H9 (cell line): ENCODE measurements at regions not wholly inside any gene's neighbourhood (a gene's known extent, or its start where the extent isn't known, plus 50 kb on each side); places are given as distances from the start of the nearest gene placed in this dataset.

ENCODE experiments used
- DNase-seq: peaks from one replicate; pipeline ENCODE4 v3.0.0-alpha.2; 2017
- H2AFZ ChIP-seq: one replicate; pipeline ENCODE4 v1.6.1; 2013; ENCODE audit warnings: mild to moderate bottlenecking, low read length, control low read depth, moderate library complexity
- H2AK5ac ChIP-seq: 2 replicates; pipeline ENCODE4 v1.6.1; 2013; ENCODE audit warnings: low read length, control low read depth, mixed read lengths; ENCODE audit not compliant: insufficient read length
- H2BK120ac ChIP-seq: one replicate; pipeline ENCODE4 v1.6.1; 2013; ENCODE audit warnings: low read depth, mild to moderate bottlenecking, low read length, control low read depth, inconsistent platforms; ENCODE audit not compliant: poor library complexity, severe bottlenecking
- H2BK12ac ChIP-seq: 2 replicates; pipeline ENCODE4 v1.6.1; 2013; ENCODE audit warnings: low read length, control low read depth, mixed read lengths, low read depth; ENCODE audit not compliant: insufficient read length
- H2BK15ac ChIP-seq: 2 replicates; pipeline ENCODE4 v1.6.1; 2013; ENCODE audit warnings: low read depth, low read length, control low read depth
- H2BK20ac ChIP-seq: one replicate; pipeline ENCODE4 v1.6.1; 2013; ENCODE audit warnings: low read depth, mild to moderate bottlenecking, low read length, control low read depth, inconsistent platforms; ENCODE audit not compliant: poor library complexity, severe bottlenecking
- H2BK5ac ChIP-seq: 2 replicates; pipeline ENCODE4 v1.6.1; 2013; ENCODE audit warnings: low read length, control low read depth, mixed read lengths; ENCODE audit not compliant: insufficient read length
- H3K14ac ChIP-seq: 2 replicates; pipeline ENCODE4 v1.6.1; 2013; ENCODE audit warnings: low read length, control low read depth; ENCODE audit not compliant: insufficient read depth
- H3K18ac ChIP-seq: 2 replicates; pipeline ENCODE4 v1.6.1; 2013; ENCODE audit warnings: low read depth, mild to moderate bottlenecking, mixed read lengths, low read length, control low read depth; ENCODE audit not compliant: insufficient read length
- H3K23ac ChIP-seq: 2 replicates; pipeline ENCODE4 v1.6.1; 2013; ENCODE audit warnings: low read length, control low read depth, mixed read lengths, low read depth; ENCODE audit not compliant: insufficient read length
- H3K23me2 ChIP-seq: 2 replicates; pipeline ENCODE4 v1.6.1; 2013; ENCODE audit warnings: low read depth, mild to moderate bottlenecking, mixed read lengths, low read length, control low read depth; ENCODE audit not compliant: insufficient read length, poor library complexity, severe bottlenecking
- H3K27ac ChIP-seq: 2 replicates; pipeline ENCODE4 v1.5.1; 2013; ENCODE audit warnings: low read length, control low read depth, mixed read lengths, low read depth; ENCODE audit not compliant: insufficient read length
- H3K27me3 ChIP-seq: 2 replicates; pipeline ENCODE4 v1.6.1; 2013; ENCODE audit warnings: low read length, control low read depth, inconsistent platforms; ENCODE audit not compliant: insufficient read depth
- H3K4ac ChIP-seq: 2 replicates; pipeline ENCODE4 v1.6.1; 2013; ENCODE audit warnings: low read depth, mild to moderate bottlenecking, control low read depth, inconsistent platforms, low read length, moderate library complexity
- H3K4me1 ChIP-seq: 2 replicates; pipeline ENCODE4 v1.6.1; 2013; ENCODE audit warnings: low read length, control low read depth, inconsistent platforms; ENCODE audit not compliant: insufficient read depth
- H3K4me2 ChIP-seq: 2 replicates; pipeline ENCODE4 v1.6.1; 2013; ENCODE audit warnings: low read length, control low read depth, mixed read lengths; ENCODE audit not compliant: insufficient read length, insufficient read depth
- H3K56ac ChIP-seq: 2 replicates; pipeline ENCODE4 v1.6.1; 2013; ENCODE audit warnings: low read depth, mild to moderate bottlenecking, mixed read lengths, low read length, control low read depth; ENCODE audit not compliant: insufficient read length
- H3K79me1 ChIP-seq: 2 replicates; pipeline ENCODE4 v1.6.1; 2013; ENCODE audit warnings: low read depth, mild to moderate bottlenecking, moderate library complexity, low read length, control low read depth, inconsistent platforms; ENCODE audit not compliant: insufficient read depth, poor library complexity, severe bottlenecking
- H3K79me2 ChIP-seq: 2 replicates; pipeline ENCODE4 v1.6.1; 2013; ENCODE audit warnings: low read length, control low read depth, inconsistent platforms; ENCODE audit not compliant: insufficient read depth
- H3K9ac ChIP-seq: 2 replicates; pipeline ENCODE4 v1.6.1; 2013; ENCODE audit warnings: low read length, control low read depth, mixed read lengths; ENCODE audit not compliant: insufficient read length; ENCODE audit errors: extremely low read depth
- H3K9me3 ChIP-seq: one replicate; pipeline ENCODE4 v1.6.1; 2013; ENCODE audit warnings: low read depth, low read length, inconsistent platforms; ENCODE audit not compliant: control insufficient read depth
- H3T11ph ChIP-seq: one replicate; pipeline ENCODE4 v1.6.1; 2013; ENCODE audit warnings: mild to moderate bottlenecking, low read length, control low read depth, inconsistent platforms
- H4K20me1 ChIP-seq: one replicate; pipeline ENCODE4 v1.6.1; 2013; ENCODE audit not compliant: control insufficient read depth, insufficient read length, insufficient read depth
- H4K5ac ChIP-seq: 2 replicates; pipeline ENCODE4 v1.6.1; 2013; ENCODE audit warnings: low read depth, mild to moderate bottlenecking, mixed read lengths, low read length, control low read depth; ENCODE audit not compliant: insufficient read length
- H4K8ac ChIP-seq: replicated peaks from 2 replicates; pipeline ENCODE4 v1.6.1; 2013; ENCODE audit warnings: low read length, control low read depth, mixed read lengths, low read depth; ENCODE audit not compliant: insufficient read length
- H4K91ac ChIP-seq: 2 replicates; pipeline ENCODE4 v1.6.1; 2013; ENCODE audit warnings: low read depth, mild to moderate bottlenecking, moderate library complexity, mixed read lengths, low read length, control low read depth; ENCODE audit not compliant: insufficient read length
- H3K27ac Mint-ChIP-seq, 3 experiments: 2 replicates in 2 of 3; 3 replicates in 1 of 3; pipeline ENCODE4 v1.8.0; 2020 to 2021; ENCODE audit warnings: mixed read lengths in 3 of 3, mild to moderate bottlenecking in 1 of 3, moderate library complexity in 1 of 3
- H3K27me3 Mint-ChIP-seq: 2 replicates; pipeline ENCODE4 v1.8.0; 2021; ENCODE audit warnings: low read depth, mild to moderate bottlenecking, moderate library complexity, mixed read lengths
- H3K36me3 Mint-ChIP-seq, 3 experiments: 2 replicates in 2 of 3; 3 replicates in 1 of 3; pipeline ENCODE4 v1.8.0; 2020 to 2021; ENCODE audit warnings: low read depth in 3 of 3, mixed read lengths in 3 of 3; ENCODE audit not compliant: insufficient read depth in 1 of 3
- H3K4me1 Mint-ChIP-seq, 2 experiments: 2 replicates each; pipeline ENCODE4 v1.8.0; 2020; ENCODE audit warnings: mixed read lengths in 2 of 2
- H3K4me3 Mint-ChIP-seq, 2 experiments: 2 replicates in 1 of 2; 3 replicates in 1 of 2; pipeline ENCODE4 v1.8.0; 2020 to 2021; ENCODE audit warnings: mild to moderate bottlenecking in 2 of 2, mixed read lengths in 2 of 2, moderate library complexity in 1 of 2
- H3K9me3 Mint-ChIP-seq, 2 experiments: 2 replicates in 1 of 2; 3 replicates in 1 of 2; pipeline ENCODE4 v1.8.0; 2020; ENCODE audit warnings: mild to moderate bottlenecking in 2 of 2, mixed read lengths in 2 of 2, moderate library complexity in 1 of 2
- CTCF ChIP-seq: fragments of 200-600 bp; sonication (generic); conservative IDR thresholded peaks from 3 replicates; pipeline ENCODE4 v1.8.0; 2021; ENCODE audit warnings: antibody characterized with exemption, mild to moderate bottlenecking
- WGBS: extraction: QIAGEN DNeasy Blood & Tissue Kit; methylation state at CpG from one replicate; pipeline ENCODE4 v1.1.7; 2013; ENCODE audit warnings: missing lambda C conversion rate, low lambda C conversion rate, mixed read lengths; ENCODE audit not compliant: insufficient read length; ENCODE audit errors: extremely low coverage; 5-methylcytosine and 5-hydroxymethylcytosine counted together

GRCh38 chr6:40340957-40341356, 246.2 kb downstream of the LRFN2 start:
- Histone ChIP-seq H3K9me3 (no peaks in the 10 kb centered on the region), H3T11ph (no peak overlapping the region), H4K8ac (no peak overlapping the region), H3K14ac (no peak overlapping the region), H2BK12ac (no peak overlapping the region), H3K56ac (no peak overlapping the region), H4K91ac (no peak overlapping the region), H3K9ac (no peak overlapping the region), H3K79me1 (no peaks in the 10 kb centered on the region), H3K4me1 (peaks cover 3% of the 10 kb centered on the region; the same call in 1 of the 2 replicates), H3K4ac (no peak overlapping the region), H2BK120ac (no peak overlapping the region), H2BK20ac (no peak overlapping the region), H2AFZ (no peak overlapping the region), H3K4me2 (no peak overlapping the region), H2AK5ac (no peak overlapping the region), H4K20me1 (no peaks in the 10 kb centered on the region), H2BK15ac (no peak overlapping the region), H2BK5ac (no peak overlapping the region), H3K23ac (no peak overlapping the region), H3K23me2 (no peaks in the 10 kb centered on the region), H3K18ac (no peak overlapping the region), H3K27ac (no peak overlapping the region), H3K79me2 (no peaks in the 10 kb centered on the region), H3K27me3 (no peaks in the 10 kb centered on the region), H4K5ac (no peak overlapping the region)
- no peaks in the 10 kb centered on the region for H3K9me3 Mint-ChIP-seq
- H3K4me1 Mint-ChIP-seq, result peaks cover 60 to 68% of the 10 kb centered on the region in 2 experiments
- TF ChIP-seq CTCF, result no peak
- DNase-seq, result no peak
- no CpG with 5 or more reads among the region's 6 CpGs for WGBS
- no peak overlapping the region for H3K27ac Mint-ChIP-seq
- peaks cover 16% of the 10 kb centered on the region for H3K27me3 Mint-ChIP-seq
- H3K36me3 Mint-ChIP-seq, result no peaks in the 10 kb centered on the region
- H3K4me3 Mint-ChIP-seq, result no peak overlapping the region
